GM23338 (cell line): ENCODE measurements at regions not wholly inside any gene's neighbourhood (a gene's known extent, or its start where the extent isn't known, plus 50 kb on each side); places are given as distances from the start of the nearest gene placed in this dataset.

ENCODE experiments used
- ATAC-seq: fragments of 200-7000 bp; cut with Tn5 transposase; 3 replicates; pipeline ENCODE4 v1.9.1; 2020
- DNase-seq: peaks from one replicate; pipeline ENCODE4 v3.0.0-alpha.2; 2015; ENCODE audit warnings: low spot score
- H2AFZ ChIP-seq: fragments of 200-600 bp; sonication (generic); 2 replicates; pipeline ENCODE4 v1.8.0; 2016; ENCODE audit warnings: antibody characterized with exemption, mild to moderate bottlenecking, moderate library complexity
- H3F3A ChIP-seq: fragments of 200-600 bp; sonication (generic); replicated peaks from 2 replicates; pipeline ENCODE4 v1.8.0; 2017; ENCODE audit warnings: antibody characterized with exemption, mixed run types, low read depth
- H3K27ac ChIP-seq: fragments of 200-600 bp; sonication (generic); 2 replicates; pipeline ENCODE4 v1.6.1; 2016; ENCODE audit warnings: low read depth
- H3K27me3 ChIP-seq: fragments of 200-600 bp; sonication (generic); 2 replicates; pipeline ENCODE4 v1.8.0; 2016; ENCODE audit warnings: mild to moderate bottlenecking, mixed run types, moderate library complexity; ENCODE audit not compliant: insufficient read depth
- H3K36me3 ChIP-seq: fragments of 200-600 bp; sonication (generic); 2 replicates; pipeline ENCODE4 v1.8.0; 2016; ENCODE audit warnings: mild to moderate bottlenecking; ENCODE audit not compliant: insufficient read depth
- H3K4me1 ChIP-seq: fragments of 200-600 bp; sonication (generic); 2 replicates; pipeline ENCODE4 v1.8.0; 2016; ENCODE audit warnings: mild to moderate bottlenecking, moderate library complexity; ENCODE audit not compliant: insufficient read depth
- H3K4me2 ChIP-seq: fragments of 200-600 bp; sonication (generic); 2 replicates; pipeline ENCODE4 v1.7.1; 2017; ENCODE audit warnings: mixed run types
- H3K4me3 ChIP-seq: fragments of 200-600 bp; sonication (generic); 2 replicates; pipeline ENCODE4 v1.6.1; 2016; ENCODE audit warnings: mixed run types
- H3K79me2 ChIP-seq: fragments of 200-600 bp; sonication (generic); replicated peaks from 2 replicates; pipeline ENCODE4 v1.8.0; 2017; ENCODE audit warnings: mild to moderate bottlenecking; ENCODE audit not compliant: insufficient read depth
- H3K9me2 ChIP-seq: fragments of 200-600 bp; sonication (generic); 2 replicates; pipeline ENCODE4 v1.8.0; 2017; ENCODE audit not compliant: insufficient read depth
- H4K20me1 ChIP-seq: fragments of 200-600 bp; sonication (generic); replicated peaks from 2 replicates; pipeline ENCODE4 v1.8.0; 2017; ENCODE audit warnings: mild to moderate bottlenecking; ENCODE audit not compliant: insufficient read depth
- H3K27ac Mint-ChIP-seq: 2 replicates; pipeline ENCODE4 v1.8.0; 2020; ENCODE audit warnings: inconsistent platforms, mild to moderate bottlenecking, moderate library complexity, mixed read lengths
- H3K27me3 Mint-ChIP-seq: 3 replicates; pipeline ENCODE4 v1.8.0; 2022; ENCODE audit warnings: low read depth, mild to moderate bottlenecking, moderate library complexity, mixed read lengths, inconsistent platforms; ENCODE audit not compliant: insufficient read depth, poor library complexity
- H3K36me3 Mint-ChIP-seq: 3 replicates; pipeline ENCODE4 v1.8.0; 2021; ENCODE audit warnings: low read depth, mild to moderate bottlenecking, inconsistent platforms, moderate library complexity, mixed read lengths
- H3K4me1 Mint-ChIP-seq: 3 replicates; pipeline ENCODE4 v1.8.0; 2020; ENCODE audit warnings: mild to moderate bottlenecking, inconsistent platforms, mixed read lengths
- H3K4me3 Mint-ChIP-seq: 3 replicates; pipeline ENCODE4 v1.8.0; 2021; ENCODE audit warnings: moderate library complexity, mild to moderate bottlenecking, inconsistent platforms, mixed read lengths
- H3K9me3 Mint-ChIP-seq: 3 replicates; pipeline ENCODE4 v1.8.0; 2020; ENCODE audit warnings: moderate library complexity, mild to moderate bottlenecking, inconsistent platforms, mixed read lengths
- CREB1 ChIP-seq: fragments of 250-450 bp; sonication (Bioruptor Pico); IDR thresholded peaks from 2 replicates; pipeline ENCODE4 v1.5.0; 2020; ENCODE audit warnings: low read depth, mild to moderate bottlenecking, moderate library complexity
- CTCF ChIP-seq, 2 experiments: fragments of 200-600 bp in 1 of 2; sonication (generic) in 1 of 2; conservative IDR thresholded peaks; 2 replicates each; pipeline versions ENCODE4 v1.5.1 to v1.6.1; 2016 to 2017; ENCODE audit warnings: antibody characterized with exemption in 2 of 2, low read depth in 2 of 2, mild to moderate bottlenecking in 2 of 2, moderate library complexity in 1 of 2
- ETS1 ChIP-seq: IDR thresholded peaks from 2 replicates; pipeline ENCODE4 v1.6.1; 2016; ENCODE audit warnings: antibody characterized with exemption
- EZH2 ChIP-seq: fragments of 200-600 bp; sonication (generic); IDR thresholded peaks from one replicate; pipeline ENCODE4 v1.8.0; 2017; ENCODE audit warnings: antibody characterized with exemption, mild to moderate bottlenecking, low read depth; ENCODE audit not compliant: unreplicated experiment
- EZH2phosphoT487 ChIP-seq: fragments of 200-600 bp; sonication (generic); IDR thresholded peaks from one replicate; pipeline ENCODE4 v1.8.1; 2018; ENCODE audit warnings: antibody characterized with exemption; ENCODE audit not compliant: unreplicated experiment
- JUNB ChIP-seq: IDR thresholded peaks from one replicate; pipeline ENCODE4 v1.6.1; 2016; ENCODE audit warnings: antibody characterized with exemption; ENCODE audit not compliant: unreplicated experiment
- NANOG ChIP-seq: IDR thresholded peaks from 2 replicates; pipeline ENCODE4 v1.6.1; 2016; ENCODE audit warnings: antibody characterized with exemption, borderline replicate concordance
- REST ChIP-seq: IDR thresholded peaks from one replicate; pipeline ENCODE4 v1.6.1; 2018; ENCODE audit warnings: antibody characterized with exemption; ENCODE audit not compliant: unreplicated experiment
- STAT1 ChIP-seq: IDR thresholded peaks from one replicate; pipeline ENCODE4 v1.6.1; 2016; ENCODE audit warnings: antibody characterized with exemption; ENCODE audit not compliant: unreplicated experiment
- ZNF114 ChIP-seq: fragments of 250-450 bp; sonication (Bioruptor Pico); IDR thresholded peaks from 2 replicates; pipeline ENCODE4 v1.5.0; 2020; ENCODE audit warnings: mild to moderate bottlenecking, moderate library complexity
- ZNF331 ChIP-seq: fragments of 250-450 bp; sonication (Bioruptor Pico); IDR thresholded peaks from 2 replicates; pipeline ENCODE4 v1.5.0; 2020; ENCODE audit warnings: low read depth, mild to moderate bottlenecking, moderate library complexity

- no peak for TF ChIP-seq CREB1
- no peak for TF ChIP-seq REST
- TF ChIP-seq JUNB: no peak
- no peak for TF ChIP-seq CTCF (conservative IDR thresholded peaks at IDR 0.05; ENCODE audit: low read depth in 2 of 2)
- TF ChIP-seq EZH2phosphoT487: no peak
- no peak for TF ChIP-seq EZH2
- no peak for TF ChIP-seq ETS1
- TF ChIP-seq STAT1: no peak
- no peak for TF ChIP-seq NANOG
Observed at GRCh38 chr3:188964957-188965356, 206.8 kb upstream of the TPRG1 start (continued).

- no peak overlapping the region for H3K4me3 Mint-ChIP-seq
- Histone ChIP-seq H3K27ac (no peak overlapping the region), H3K79me2 (no peaks in the 10 kb centered on the region), H3K9me2 (no peaks in the 10 kb centered on the region), H3K4me1 (no peaks in the 10 kb centered on the region; the same call in 1 of the 2 replicates), H4K20me1 (no peaks in the 10 kb centered on the region), H3K27me3 (no peaks in the 10 kb centered on the region), H2AFZ (no peak overlapping the region), H3K4me3 (no peak overlapping the region), H3K4me2 (no peak overlapping the region), H3K36me3 (no peaks in the 10 kb centered on the region), H3F3A (no peaks in the 10 kb centered on the region)
- peaks cover 10% of the 10 kb centered on the region; the same call in 2 of the 3 replicates for H3K9me3 Mint-ChIP-seq
- H3K27me3 Mint-ChIP-seq: peaks cover 1% of the 10 kb centered on the region
- ATAC-seq: no peak
- H3K27ac Mint-ChIP-seq: no peak overlapping the region
- DNase-seq: no peak
- H3K4me1 Mint-ChIP-seq: peaks cover 5% of the 10 kb centered on the region
- no peaks in the 10 kb centered on the region for H3K36me3 Mint-ChIP-seq
- no peak for TF ChIP-seq ZNF114 (CRISPR knock-in tag)
- TF ChIP-seq CTCF (conservative IDR thresholded peaks at IDR 0.05; ENCODE audit: low read depth in 2 of 2): no peak
- TF ChIP-seq REST: no peak
- TF ChIP-seq ZNF331: no peak
Observed at GRCh38 chr3:188972310-188972709, 199.5 kb upstream of the TPRG1 start.
